RWPE2 (cell line): ENCODE measurements at regions not wholly inside any gene's neighbourhood (a gene's known extent, or its start where the extent isn't known, plus 50 kb on each side); places are given as distances from the start of the nearest gene placed in this dataset.

Experiments
- ATAC-seq: fragments of 200-7000 bp; cut with Tn5 transposase; 3 replicates; pipeline ENCODE4 v1.9.1; 2021; ENCODE audit warnings: low read depth
- DNase-seq: peaks from one replicate; pipeline ENCODE4 v3.0.0-alpha.2; 2020; ENCODE audit warnings: low spot score
- H3K27ac ChIP-seq: fragments of 450-650 bp; 2 replicates; pipeline ENCODE4 v1.5.1; 2017; ENCODE audit warnings: mild to moderate bottlenecking; ENCODE audit not compliant: poor library complexity, severe bottlenecking
- H3K27me3 ChIP-seq: fragments of 250-450 bp; sonication (Bioruptor Pico); 2 replicates; pipeline ENCODE4 v1.5.1; 2021; ENCODE audit warnings: mild to moderate bottlenecking, moderate library complexity; ENCODE audit not compliant: insufficient read depth, poor library complexity, severe bottlenecking
- H3K36me3 ChIP-seq: fragments of 250-450 bp; sonication (Bioruptor Pico); 2 replicates; pipeline ENCODE4 v1.5.1; 2020; ENCODE audit warnings: low read depth, mild to moderate bottlenecking, moderate library complexity
- H3K4me1 ChIP-seq: fragments of 250-450 bp; sonication (Bioruptor Pico); 2 replicates; pipeline ENCODE4 v1.5.1; 2021; ENCODE audit warnings: mild to moderate bottlenecking, moderate library complexity; ENCODE audit not compliant: insufficient read depth, poor library complexity, severe bottlenecking
- H3K4me3 ChIP-seq: fragments of 250-450 bp; sonication (Bioruptor Pico); 2 replicates; pipeline ENCODE4 v1.5.1; 2021; ENCODE audit warnings: mild to moderate bottlenecking, moderate library complexity; ENCODE audit not compliant: severe bottlenecking
- H3K9me3 ChIP-seq: fragments of 250-450 bp; sonication (Bioruptor Pico); 2 replicates; pipeline ENCODE4 v1.5.1; 2021; ENCODE audit warnings: mild to moderate bottlenecking, moderate library complexity; ENCODE audit not compliant: severe bottlenecking
- TF ChIP-seq, protein P1 (sequence below): fragments of 450-650 bp; IDR thresholded peaks from one replicate; pipeline ENCODE4 v1.5.1; 2017; ENCODE audit warnings: mild to moderate bottlenecking, moderate library complexity; ENCODE audit not compliant: poor library complexity, severe bottlenecking

- Histone ChIP-seq H3K4me3 (no peak overlapping the region), H3K27ac (no peak overlapping the region), H3K9me3 (peaks cover 2% of the 10 kb centered on the region), H3K27me3 (no peaks in the 10 kb centered on the region), H3K36me3 (no peaks in the 10 kb centered on the region), H3K4me1 (peaks cover 14% of the 10 kb centered on the region)
- ATAC-seq (no peak), DNase-seq (no peak)
- TF ChIP-seq, protein P1, sequence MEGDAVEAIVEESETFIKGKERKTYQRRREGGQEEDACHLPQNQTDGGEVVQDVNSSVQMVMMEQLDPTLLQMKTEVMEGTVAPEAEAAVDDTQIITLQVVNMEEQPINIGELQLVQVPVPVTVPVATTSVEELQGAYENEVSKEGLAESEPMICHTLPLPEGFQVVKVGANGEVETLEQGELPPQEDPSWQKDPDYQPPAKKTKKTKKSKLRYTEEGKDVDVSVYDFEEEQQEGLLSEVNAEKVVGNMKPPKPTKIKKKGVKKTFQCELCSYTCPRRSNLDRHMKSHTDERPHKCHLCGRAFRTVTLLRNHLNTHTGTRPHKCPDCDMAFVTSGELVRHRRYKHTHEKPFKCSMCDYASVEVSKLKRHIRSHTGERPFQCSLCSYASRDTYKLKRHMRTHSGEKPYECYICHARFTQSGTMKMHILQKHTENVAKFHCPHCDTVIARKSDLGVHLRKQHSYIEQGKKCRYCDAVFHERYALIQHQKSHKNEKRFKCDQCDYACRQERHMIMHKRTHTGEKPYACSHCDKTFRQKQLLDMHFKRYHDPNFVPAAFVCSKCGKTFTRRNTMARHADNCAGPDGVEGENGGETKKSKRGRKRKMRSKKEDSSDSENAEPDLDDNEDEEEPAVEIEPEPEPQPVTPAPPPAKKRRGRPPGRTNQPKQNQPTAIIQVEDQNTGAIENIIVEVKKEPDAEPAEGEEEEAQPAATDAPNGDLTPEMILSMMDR = no peak
Measured at GRCh38 chr1:29642519-29642918, 406.2 kb downstream of the PTPRU start.

- TF ChIP-seq, protein P1 = no peak
- H3K4me3 ChIP-seq = no peak overlapping the region
- ATAC-seq (no peak), DNase-seq (no peak)
- H3K36me3 ChIP-seq = no peaks in the 10 kb centered on the region
- peaks cover 2% of the 10 kb centered on the region for H3K9me3 ChIP-seq
- H3K27me3 ChIP-seq = no peaks in the 10 kb centered on the region
- peaks cover 14% of the 10 kb centered on the region for H3K4me1 ChIP-seq
- H3K27ac ChIP-seq = no peak overlapping the region
Measured at GRCh38 chr1:29641921-29642320, 405.6 kb downstream of the PTPRU start.

- no peak for DNase-seq
- TF ChIP-seq, protein P1 = no peak
- peak overlapping the region; percentile 50 for H3K27ac ChIP-seq
- H3K4me3 ChIP-seq = no peak overlapping the region
- no peaks in the 10 kb centered on the region for H3K36me3 ChIP-seq
- peaks cover 14% of the 10 kb centered on the region for H3K4me1 ChIP-seq
- H3K27me3 ChIP-seq = no peaks in the 10 kb centered on the region
- peaks cover 1% of the 10 kb centered on the region for H3K9me3 ChIP-seq
- ATAC-seq = no peak
Measured at GRCh38 chr1:29640428-29640785, 404.1 kb downstream of the PTPRU start.

GRCh38 chr1:29639741-29640427 lies 403.6 kb downstream of the PTPRU start:
- Histone ChIP-seq H3K4me1 (peaks cover 14% of the 10 kb centered on the region), H3K27me3 (no peaks in the 10 kb centered on the region), H3K27ac (peak overlapping the region; percentile 50), H3K4me3 (no peak overlapping the region), H3K36me3 (no peaks in the 10 kb centered on the region), H3K9me3 (no peaks in the 10 kb centered on the region)
- ATAC-seq (peak; percentile 81), DNase-seq (no peak)
- TF ChIP-seq, protein P1 = no peak

GRCh38 chr1:29639156-29639736 lies 402.9 kb downstream of the PTPRU start:
- H3K27ac ChIP-seq = peak overlapping the region; percentile 50
- DNase-seq (no peak), ATAC-seq (peak; percentile 94)

More at GRCh38 chr1:29639156-29639736, 402.9 kb downstream of the PTPRU start:
- no peak overlapping the region for H3K4me3 ChIP-seq
- TF ChIP-seq, protein P1 = no peak
- no peaks in the 10 kb centered on the region for H3K27me3 ChIP-seq
- H3K4me1 ChIP-seq = peaks cover 14% of the 10 kb centered on the region
- H3K9me3 ChIP-seq = no peaks in the 10 kb centered on the region
- no peaks in the 10 kb centered on the region for H3K36me3 ChIP-seq
